ENCODE measurements at regions not wholly inside any gene's neighbourhood (a gene's known extent, or its start where the extent isn't known, plus 50 kb on each side); places are given as distances from the start of the nearest gene placed in this dataset.

DNA sequence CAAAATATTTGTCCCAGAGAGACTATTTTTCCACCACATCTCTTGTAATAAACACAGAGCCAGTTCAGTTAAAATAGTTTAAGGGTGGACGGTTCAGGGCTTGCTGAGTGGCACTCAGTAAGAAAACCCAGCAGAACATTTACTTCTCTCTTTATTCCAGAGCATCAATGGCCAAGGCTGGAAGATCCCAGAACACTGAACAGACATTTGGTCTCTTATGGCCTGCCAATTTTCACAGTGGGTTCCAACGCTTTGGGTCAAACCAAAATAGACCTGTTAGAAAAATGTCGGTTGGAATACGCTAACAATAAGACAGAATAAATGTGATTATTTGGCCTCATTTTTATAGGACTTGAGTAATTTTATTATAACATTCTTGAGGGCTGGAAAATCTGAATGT lies 580.3 kb upstream of the TMEFF2 start:
- TF ChIP-seq POLR2AphosphoS5 (IDR thresholded peaks at IDR 0.05) = no peak
- no peak for DNase-seq (ENCODE audit: low spot score in 2 of 2)
- WGBS = 94% methylated on average over 4 of the region's 4 CpGs
- H3K27me3 ChIP-seq = no peaks in the 10 kb centered on the region
- H3K9me3 ChIP-seq = peaks cover 6% of the 10 kb centered on the region
- H3K4me3 ChIP-seq = no peak overlapping the region
- H3K27ac ChIP-seq = no peak overlapping the region
- no peaks in the 10 kb centered on the region for H3K4me1 ChIP-seq
- H3K36me3 ChIP-seq = no peaks in the 10 kb centered on the region

DNA sequence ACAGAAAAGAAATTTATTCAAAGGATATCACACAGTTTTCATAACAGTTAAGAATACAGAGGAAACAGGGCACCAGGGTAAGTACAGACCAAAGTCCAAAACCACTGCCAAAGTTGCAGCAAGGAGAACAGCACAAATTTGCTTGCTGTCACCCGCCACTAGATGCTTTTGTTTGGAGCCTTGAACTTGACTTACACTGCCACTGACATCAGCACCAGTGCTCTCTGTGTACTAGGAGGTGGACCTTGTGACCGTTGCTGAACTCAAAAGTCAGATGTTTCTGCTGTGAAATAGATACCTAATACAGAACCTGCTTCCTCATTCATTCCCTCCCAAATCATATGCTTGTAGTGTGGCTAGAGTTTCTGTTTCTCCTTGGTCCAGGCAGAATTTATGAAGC lies 578.3 kb upstream of the TMEFF2 start:
- no peaks in the 10 kb centered on the region for H3K4me1 ChIP-seq
- no peaks in the 10 kb centered on the region for H3K9me3 ChIP-seq
- 75% methylated on average over 2 of the region's 2 CpGs for WGBS
- H3K27ac ChIP-seq = no peak overlapping the region
- TF ChIP-seq EP300 (IDR thresholded peaks at IDR 0.05) (no peak), POLR2A (IDR thresholded peaks at IDR 0.05) (no peak), POLR2AphosphoS5 (IDR thresholded peaks at IDR 0.05) (no peak), CTCF (IDR thresholded peaks at IDR 0.05) (no peak)
- no peaks in the 10 kb centered on the region for H3K36me3 ChIP-seq
- no peak for DNase-seq (ENCODE audit: low spot score in 2 of 2)
- no peaks in the 10 kb centered on the region for H3K27me3 ChIP-seq
- H3K4me3 ChIP-seq = no peak overlapping the region

- DNase-seq (ENCODE audit: low spot score in 2 of 2) = no peak
- WGBS = 44% methylated on average over 1 of the region's 1 CpG
- Histone ChIP-seq H3K27me3 (no peaks in the 10 kb centered on the region), H3K36me3 (no peaks in the 10 kb centered on the region), H3K27ac (no peak overlapping the region), H3K9me3 (no peaks in the 10 kb centered on the region), H3K4me3 (no peak overlapping the region), H3K4me1 (no peaks in the 10 kb centered on the region)
- TF ChIP-seq EP300 (IDR thresholded peaks at IDR 0.05) (no peak), CTCF (IDR thresholded peaks at IDR 0.05) (no peak), POLR2A (IDR thresholded peaks at IDR 0.05) (no peak)
Measured at GRCh38 chr2:192749611-192750200, 555.0 kb upstream of the TMEFF2 start.

GRCh38 chr2:192741889-192742288 lies 547.2 kb upstream of the TMEFF2 start:
- Histone ChIP-seq H3K36me3 (no peaks in the 10 kb centered on the region), H3K9me3 (no peaks in the 10 kb centered on the region), H3K4me3 (no peak overlapping the region), H3K27ac (no peak overlapping the region), H3K4me1 (no peaks in the 10 kb centered on the region), H3K27me3 (no peaks in the 10 kb centered on the region)
- no peak for DNase-seq (ENCODE audit: low spot score in 2 of 2)
- TF ChIP-seq EP300 (IDR thresholded peaks at IDR 0.05) (no peak), POLR2A (IDR thresholded peaks at IDR 0.05) (no peak), POLR2AphosphoS5 (IDR thresholded peaks at IDR 0.05) (no peak), CTCF (IDR thresholded peaks at IDR 0.05) (no peak)

- no peak for DNase-seq (ENCODE audit: low spot score in 2 of 2)
Measured at GRCh38 chr2:192735447-192735846, 540.7 kb upstream of the TMEFF2 start.

More at GRCh38 chr2:192735447-192735846, 540.7 kb upstream of the TMEFF2 start:
- H3K4me3 ChIP-seq = no peak overlapping the region
- TF ChIP-seq CTCF (IDR thresholded peaks at IDR 0.05) (no peak), POLR2AphosphoS5 (IDR thresholded peaks at IDR 0.05) (no peak), POLR2A (IDR thresholded peaks at IDR 0.05) (no peak), EP300 (IDR thresholded peaks at IDR 0.05) (no peak)
- no peaks in the 10 kb centered on the region for H3K27me3 ChIP-seq
- no peaks in the 10 kb centered on the region for H3K36me3 ChIP-seq
- 70% methylated on average over 3 of the region's 3 CpGs for WGBS
- no peaks in the 10 kb centered on the region for H3K9me3 ChIP-seq
- no peak overlapping the region for H3K27ac ChIP-seq
- no peaks in the 10 kb centered on the region for H3K4me1 ChIP-seq

All from suprapubic skin (tissue), 4 donors.